ENCODE measurements at regions not wholly inside any gene's neighbourhood (a gene's known extent, or its start where the extent isn't known, plus 50 kb on each side); places are given as distances from the start of the nearest gene placed in this dataset.

- Histone ChIP-seq H3K9ac (no peak overlapping the region), H3K4me3 (ENCODE audit: low read depth in 2 of 2, low read length in 1 of 2) (no peak overlapping the region), H3F3A (replicated peaks; ENCODE audit: insufficient read depth) (no peaks in the 10 kb centered on the region), H3K9me3 (peaks cover 13% of the 10 kb centered on the region), H2AFZ (ENCODE audit: low read depth) (no peak overlapping the region), H3K27ac (ENCODE audit: low read depth in 2 of 2, low read length in 1 of 2) (no peak overlapping the region), H4K20me1 (ENCODE audit: insufficient read depth) (no peaks in the 10 kb centered on the region), H3K79me2 (ENCODE audit: insufficient read depth) (no peaks in the 10 kb centered on the region), H3K9me2 (no peaks in the 10 kb centered on the region), H3K4me2 (no peak overlapping the region), H3K4me1 (ENCODE audit: control insufficient read depth in 1 of 2, insufficient read depth in 2 of 2, low read depth in 1 of 2, low read length in 1 of 2) (no peaks in the 10 kb centered on the region), H3K27me3 (ENCODE audit: insufficient read depth) (no peaks in the 10 kb centered on the region), H3K36me3 (replicated peaks in 1 of 2; ENCODE audit: control insufficient read depth in 1 of 2, insufficient read depth in 2 of 2, low read length in 1 of 2) (no peaks in the 10 kb centered on the region)
- no peak for DNase-seq
- TF ChIP-seq TCF12 (IDR thresholded peaks at IDR 0.05): no peak
- TF ChIP-seq MAX (IDR thresholded peaks at IDR 0.05; ENCODE audit: low read depth): no peak
- no peak for TF ChIP-seq FOXJ3 (CRISPR knock-in tag; IDR thresholded peaks at IDR 0.05)
- no peak for TF ChIP-seq PBX3 (IDR thresholded peaks at IDR 0.05)
- TF ChIP-seq TEAD4 (IDR thresholded peaks at IDR 0.05; ENCODE audit: borderline replicate concordance, insufficient read depth): no peak
- TF ChIP-seq EP300 (IDR thresholded peaks at IDR 0.05; ENCODE audit: borderline replicate concordance in 1 of 2, low read depth in 1 of 2, low read length in 1 of 2): no peak
- TF ChIP-seq GATA2 (CRISPR knock-in tag; IDR thresholded peaks at IDR 0.05): no peak
- TF ChIP-seq YY1 (IDR thresholded peaks at IDR 0.05; ENCODE audit: low read depth): no peak
- no peak for TF ChIP-seq RXRA (IDR thresholded peaks at IDR 0.05; ENCODE audit: borderline replicate concordance, low read depth)
- ChIA-PET CTCF (no interaction called here), POLR2A (no interaction called here)
- WGBS (ENCODE audit: low lambda C conversion rate): 52% methylated on average over 9 of the region's 9 CpGs
These were observed 72.1 kb upstream of the DIO3 start for GRCh38 chr14:101489092-101489760.

- ChIA-PET CTCF (no interaction called here), POLR2A (no interaction called here)
- H2AFZ ChIP-seq (ENCODE audit: low read depth): no peak overlapping the region
- no peaks in the 10 kb centered on the region for H3K79me2 ChIP-seq (ENCODE audit: insufficient read depth)
- no peaks in the 10 kb centered on the region for H3K4me1 ChIP-seq (ENCODE audit: control insufficient read depth in 1 of 2, insufficient read depth in 2 of 2, low read depth in 1 of 2, low read length in 1 of 2)
- no peaks in the 10 kb centered on the region for H3K36me3 ChIP-seq (replicated peaks in 1 of 2; ENCODE audit: control insufficient read depth in 1 of 2, insufficient read depth in 2 of 2, low read length in 1 of 2)
- TF ChIP-seq EP300 (IDR thresholded peaks at IDR 0.05; ENCODE audit: borderline replicate concordance in 1 of 2, low read depth in 1 of 2, low read length in 1 of 2) (no peak), FOXJ3 (CRISPR knock-in tag; IDR thresholded peaks at IDR 0.05) (no peak), POLR2AphosphoS5 (IDR thresholded peaks at IDR 0.05; ENCODE audit: low read depth, low read length) (no peak), CTCF (IDR thresholded peaks at IDR 0.05) (no peak), REST (IDR thresholded peaks at IDR 0.05; ENCODE audit: low read depth, low read length) (no peak), SIN3A (IDR thresholded peaks at IDR 0.05; ENCODE audit: borderline replicate concordance, low read depth, low read length) (no peak), TCF12 (IDR thresholded peaks at IDR 0.05) (no peak), GATA2 (CRISPR knock-in tag; IDR thresholded peaks at IDR 0.05) (no peak), NFIC (IDR thresholded peaks at IDR 0.05; ENCODE audit: borderline replicate concordance) (no peak), IRF3 (IDR thresholded peaks at IDR 0.05; ENCODE audit: low read depth, low read length) (no peak)
- WGBS (ENCODE audit: low lambda C conversion rate): 42% methylated on average over 9 of the region's 9 CpGs
- no peak overlapping the region for H3K4me3 ChIP-seq (ENCODE audit: low read depth in 2 of 2, low read length in 1 of 2)
- H3K9ac ChIP-seq: no peak overlapping the region
- H3K9me3 ChIP-seq: peaks cover 11% of the 10 kb centered on the region
- no peaks in the 10 kb centered on the region for H4K20me1 ChIP-seq (ENCODE audit: insufficient read depth)
- H3K27ac ChIP-seq (ENCODE audit: low read depth in 2 of 2, low read length in 1 of 2): no peak overlapping the region
- no peak overlapping the region for H3K4me2 ChIP-seq
- no peaks in the 10 kb centered on the region for H3F3A ChIP-seq (replicated peaks; ENCODE audit: insufficient read depth)
- H3K9me2 ChIP-seq: no peaks in the 10 kb centered on the region
- no peak for DNase-seq
- H3K27me3 ChIP-seq (ENCODE audit: insufficient read depth): no peaks in the 10 kb centered on the region
These were observed 70.5 kb upstream of the DIO3 start for GRCh38 chr14:101490771-101491170.

Measured in SK-N-SH (cell line).